Glomerular endothelial cell (primary cell): ENCODE measurements at regions not wholly inside any gene's neighbourhood (a gene's known extent, or its start where the extent isn't known, plus 50 kb on each side); places are given as distances from the start of the nearest gene placed in this dataset.
A peak's percentile ranks its signal among the peaks of the same experiment; 100 is the strongest.
"Not testable (repeated sequence)": the region's sequence is repeated elsewhere in the genome, so short reads cannot be mapped to it uniquely, and the experiment has no call there.

Source experiments
- DNase-seq: peaks from one replicate; pipeline ENCODE4 v3.0.0-alpha.2; 2011; ENCODE audit warnings: low read depth, low spot score; ENCODE audit errors: extremely low read depth

DNA sequence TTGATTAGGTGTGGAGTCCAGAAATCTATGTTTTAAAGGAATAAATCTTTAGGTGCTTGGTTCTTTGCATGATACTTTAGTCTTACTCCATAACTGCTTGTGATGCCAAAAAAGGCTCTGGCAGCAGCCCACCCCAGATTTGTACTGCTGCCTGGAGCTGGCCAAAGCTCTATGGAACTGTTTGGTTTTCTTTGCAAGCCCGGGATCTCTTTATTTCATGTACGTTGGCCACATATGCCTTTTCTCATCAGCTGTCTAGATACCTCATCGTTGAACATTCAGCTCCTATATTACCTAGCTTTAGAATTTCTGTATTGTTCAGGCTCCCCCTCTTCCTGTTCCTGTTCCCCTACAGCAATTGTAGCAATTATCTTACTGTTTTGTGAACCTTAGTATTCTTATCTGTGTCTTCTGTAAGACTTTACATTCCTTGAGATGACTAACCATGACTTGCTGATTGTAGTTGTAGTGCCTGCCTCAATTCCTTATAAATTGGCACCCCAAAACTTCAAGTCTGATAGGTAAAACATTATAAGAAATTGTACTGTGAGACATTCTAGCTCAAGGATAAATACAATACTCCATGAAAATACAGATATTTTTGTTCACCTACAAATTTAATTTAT, 199.4 kb upstream of the GPRIN3 start:
- no peak for DNase-seq

- no peak for DNase-seq
These were observed 195.0 kb upstream of the GPRIN3 start for GRCh38 chr4:89502581-89502980.

DNA sequence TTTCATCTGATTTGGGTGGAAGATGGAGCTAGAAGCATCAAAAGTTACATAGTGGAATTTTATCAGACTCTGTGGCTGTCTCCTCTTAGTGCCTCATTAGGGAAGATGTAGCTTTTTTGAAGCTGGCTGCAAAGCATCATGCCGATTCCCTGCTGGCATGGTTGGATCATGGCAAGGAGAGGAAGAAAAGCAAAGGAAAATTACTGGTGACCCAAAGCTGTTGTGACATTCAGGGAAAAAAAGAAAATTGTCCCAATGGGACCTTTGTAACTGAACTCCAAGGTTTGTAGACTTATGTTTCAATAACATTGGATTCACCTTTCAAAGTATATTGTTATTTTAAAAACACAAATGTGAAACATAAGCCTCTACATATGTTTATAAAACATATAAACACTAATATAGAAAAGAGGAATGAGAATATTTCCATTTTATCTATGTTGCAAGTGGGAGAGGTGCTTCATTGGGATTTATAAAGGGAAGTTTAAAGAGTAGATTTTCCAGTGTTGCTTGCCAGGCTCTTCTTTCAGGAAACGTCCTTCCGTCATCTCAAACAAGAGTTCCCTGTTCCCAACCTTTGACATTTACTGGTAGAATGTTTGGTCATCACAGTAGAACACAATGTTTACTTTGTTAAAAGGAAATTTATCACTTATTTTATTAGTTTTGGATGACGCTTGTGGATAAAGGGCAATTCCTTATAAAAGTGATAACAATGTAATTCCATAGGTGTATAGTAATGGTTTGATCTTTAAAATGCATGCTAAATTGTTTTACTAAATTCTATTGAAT, 190.1 kb upstream of the GPRIN3 start:
- peak; percentile 77 for DNase-seq

- DNase-seq, result no peak
These were observed 189.3 kb upstream of the GPRIN3 start for GRCh38 chr4:89496851-89497250.

- DNase-seq, result no peak
These were observed 185.8 kb upstream of the GPRIN3 start for GRCh38 chr4:89493367-89493766.

DNA sequence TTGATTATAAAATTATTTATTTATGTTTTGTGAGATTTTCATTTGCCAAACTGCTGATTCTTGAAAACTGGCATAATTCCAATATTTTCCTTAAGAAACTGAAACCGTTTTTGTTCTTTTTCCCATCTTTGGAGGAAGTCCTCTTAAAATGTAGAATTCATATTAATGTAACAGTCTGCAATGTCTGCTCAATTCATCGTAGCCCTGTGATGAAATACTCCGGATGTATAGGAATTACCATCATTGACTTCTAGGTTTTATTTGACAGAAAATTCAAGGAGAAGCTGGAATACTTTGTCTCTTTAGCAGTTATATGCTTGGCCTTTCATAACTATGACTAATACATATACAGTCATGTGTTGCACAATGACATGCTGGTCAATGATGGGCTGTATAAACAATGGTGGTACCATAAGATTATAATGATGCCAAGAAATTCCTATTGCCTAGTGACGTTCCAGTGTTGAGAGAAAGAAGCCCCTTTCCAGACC, 185.0 kb upstream of the GPRIN3 start:
- DNase-seq, result peak; percentile 80

DNA sequence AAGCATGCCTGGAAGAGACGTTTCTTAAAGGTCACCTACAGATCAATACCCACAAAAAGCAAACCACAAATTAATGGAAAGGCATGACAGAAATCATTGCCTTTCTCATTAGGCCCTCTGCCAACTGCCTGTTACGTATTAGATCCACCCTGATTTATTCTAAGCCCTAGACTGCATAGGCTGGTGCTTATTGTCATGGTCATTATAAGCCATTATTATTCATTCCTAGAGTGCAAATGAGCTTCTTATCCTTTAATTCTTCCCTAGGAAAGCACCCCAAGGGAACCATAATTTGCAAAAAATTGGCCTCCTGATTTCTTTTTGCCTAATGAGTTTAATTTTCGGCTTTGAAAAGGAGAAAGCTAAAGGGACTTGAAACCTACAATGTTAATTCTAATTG, 184.2 kb upstream of the GPRIN3 start:
- no peak for DNase-seq

- not testable (repeated sequence) for DNase-seq
These were observed 182.4 kb upstream of the GPRIN3 start for GRCh38 chr4:89489921-89490431.

DNA sequence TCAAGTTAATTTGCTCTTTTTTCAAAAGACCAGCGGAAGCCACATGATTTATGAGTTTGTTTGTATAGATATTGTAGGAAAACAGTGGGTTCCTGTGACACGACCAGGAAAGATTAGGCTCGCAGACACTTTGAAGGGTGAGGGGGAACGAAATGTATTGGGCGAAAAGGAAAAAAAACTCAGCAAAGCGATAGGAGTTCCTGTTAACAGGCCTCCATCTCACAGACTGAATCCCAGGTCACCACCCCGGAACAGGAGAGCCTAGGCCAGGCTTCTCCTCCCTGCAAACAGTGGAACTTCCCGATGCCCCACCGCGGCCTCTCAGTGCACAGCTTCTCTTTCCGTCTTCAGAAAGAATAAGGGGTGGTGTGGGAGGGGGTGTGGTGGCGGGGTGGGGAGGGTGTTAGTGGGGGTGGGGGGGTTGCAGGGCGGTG, 181.8 kb upstream of the GPRIN3 start:
- DNase-seq, result peak; percentile 75

- no peak for DNase-seq
These were observed 181.1 kb upstream of the GPRIN3 start for GRCh38 chr4:89488736-89489135.

DNA sequence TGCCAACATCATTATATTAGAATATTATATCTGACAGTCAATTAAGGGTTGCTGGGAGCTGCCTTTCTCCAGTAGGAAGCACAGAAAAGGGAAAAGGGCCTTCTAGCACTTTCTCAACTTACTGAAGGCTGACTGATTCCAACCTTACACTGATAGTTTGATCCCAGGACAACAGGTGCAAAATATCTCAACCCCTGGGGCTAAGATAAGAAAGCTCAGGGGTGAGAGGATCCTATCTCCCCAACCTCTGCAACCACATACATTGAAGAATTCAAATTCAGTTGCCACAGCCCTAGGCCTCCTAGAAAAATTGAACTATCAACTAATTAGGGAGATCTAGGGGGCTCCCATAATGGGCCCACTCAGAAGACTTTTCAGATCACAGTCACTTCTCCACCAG, 179.1 kb upstream of the GPRIN3 start:
- DNase-seq, result no peak

DNA sequence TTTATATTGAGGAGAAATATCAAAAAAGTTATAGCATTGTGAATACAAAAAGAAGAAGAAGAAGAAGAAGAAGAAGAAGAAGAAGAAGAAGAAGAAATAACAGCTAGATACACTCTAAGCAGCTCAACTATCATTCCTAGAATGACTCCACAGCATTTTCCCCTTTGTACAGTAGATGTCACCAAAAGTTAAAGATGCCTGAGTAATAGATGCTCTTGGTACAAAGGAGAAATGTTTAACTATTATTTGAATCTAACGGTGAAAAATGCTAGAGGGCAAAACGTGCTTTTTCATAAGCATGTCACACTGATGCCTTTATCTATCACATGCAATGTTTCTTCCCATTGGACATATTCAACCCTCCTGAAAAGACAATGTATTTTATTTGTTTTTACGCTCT, 178.4 kb upstream of the GPRIN3 start:
- no peak for DNase-seq

GRCh38 chr4:89483833-89484232, 176.2 kb upstream of the GPRIN3 start:
- DNase-seq, result no peak

DNA sequence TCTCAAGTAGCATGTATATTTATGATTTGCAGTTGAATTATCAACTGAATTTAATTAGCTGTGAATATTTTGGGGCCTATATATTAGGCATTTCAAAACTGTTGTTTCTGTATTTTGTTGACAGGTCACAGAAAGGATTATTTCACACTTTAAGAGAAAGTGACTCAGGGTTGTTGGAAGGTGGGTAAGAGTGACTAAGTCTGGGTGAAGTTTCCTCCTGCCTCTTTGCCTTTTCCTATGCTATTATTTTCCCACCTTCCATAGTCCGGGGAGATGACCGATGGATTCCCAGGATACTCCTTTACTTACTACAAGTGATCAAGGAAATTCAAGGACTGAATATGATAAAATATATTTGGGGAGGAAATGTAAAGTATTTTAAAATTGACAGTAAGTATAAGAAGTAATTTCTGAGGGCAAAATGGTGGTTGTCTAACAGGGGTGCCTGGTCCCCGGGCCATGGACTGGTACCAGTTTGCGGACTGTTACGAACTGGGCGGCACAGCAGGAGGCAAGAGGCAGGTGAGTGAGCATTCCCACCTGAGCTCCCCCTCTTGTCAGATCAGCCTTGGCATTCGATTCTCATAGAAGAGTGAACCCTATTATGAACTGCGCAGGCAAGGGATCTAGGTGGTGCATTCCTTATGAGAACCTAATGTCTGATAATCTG, 175.5 kb upstream of the GPRIN3 start:
- no peak for DNase-seq

GRCh38 chr4:89482251-89482650, 174.7 kb upstream of the GPRIN3 start:
- DNase-seq, result peak; percentile 65

- no peak for DNase-seq
These were observed 162.4 kb upstream of the GPRIN3 start for GRCh38 chr4:89469930-89470375.

GRCh38 chr4:89469516-89469915, 161.9 kb upstream of the GPRIN3 start:
- DNase-seq, result no peak

DNA sequence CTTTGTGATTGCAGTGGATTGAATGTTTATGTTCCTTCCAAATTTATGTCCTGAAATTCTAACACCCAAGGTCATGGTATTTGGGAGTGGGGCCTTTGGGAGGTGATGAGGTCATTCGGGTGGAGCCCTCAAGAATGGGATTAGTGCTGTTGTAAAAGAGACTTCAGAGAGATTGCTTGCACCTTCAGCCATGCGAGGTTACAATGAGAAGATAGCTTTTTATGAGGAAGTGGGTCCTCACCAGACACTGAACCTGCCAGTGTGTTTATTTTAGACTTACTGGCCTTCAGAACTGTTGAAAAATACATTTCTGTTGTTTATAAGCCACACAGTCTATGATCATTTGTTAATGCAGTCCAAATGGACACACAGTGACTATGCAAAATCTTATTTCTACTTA, 161.0 kb upstream of the GPRIN3 start:
- DNase-seq, result no peak

DNA sequence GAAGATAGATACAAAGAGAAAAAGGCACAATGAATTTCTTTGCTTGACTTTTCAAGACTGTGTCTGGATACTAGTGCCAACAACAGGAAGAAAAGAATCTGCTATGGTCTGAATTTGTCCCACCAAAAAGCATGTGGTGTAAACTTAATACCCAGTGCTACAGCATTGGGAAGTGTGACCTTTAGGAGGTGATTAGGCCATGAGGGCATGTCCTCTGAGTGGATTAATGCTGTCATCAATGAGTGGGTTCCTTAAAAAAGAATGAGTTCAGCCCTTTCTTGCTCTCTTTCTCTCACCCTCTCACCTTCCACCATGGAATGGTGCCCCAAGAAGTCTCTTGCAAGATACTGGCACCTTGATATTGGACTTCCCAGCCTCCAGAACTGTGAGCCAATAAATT, 155.7 kb upstream of the GPRIN3 start:
- no peak for DNase-seq

DNA sequence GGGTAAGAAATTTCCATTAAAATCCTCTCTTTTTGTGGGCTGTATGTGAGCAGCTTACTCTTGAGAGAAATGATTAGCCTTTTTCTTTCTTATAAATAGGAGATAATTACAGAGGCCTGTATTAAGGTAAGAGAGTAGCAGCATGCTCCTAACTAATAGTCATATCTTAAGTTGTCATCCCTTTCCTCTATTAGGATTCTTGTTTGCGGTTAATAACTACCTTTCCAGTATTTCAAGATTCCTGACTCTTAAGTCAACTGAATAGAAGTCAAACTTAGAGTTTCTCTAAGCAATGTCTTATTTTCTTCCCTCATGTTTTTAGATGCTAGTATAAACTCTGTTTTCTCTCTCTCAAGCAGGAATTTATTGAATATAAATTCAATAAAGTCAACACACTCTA, 139.9 kb upstream of the GPRIN3 start:
- no peak for DNase-seq

DNA sequence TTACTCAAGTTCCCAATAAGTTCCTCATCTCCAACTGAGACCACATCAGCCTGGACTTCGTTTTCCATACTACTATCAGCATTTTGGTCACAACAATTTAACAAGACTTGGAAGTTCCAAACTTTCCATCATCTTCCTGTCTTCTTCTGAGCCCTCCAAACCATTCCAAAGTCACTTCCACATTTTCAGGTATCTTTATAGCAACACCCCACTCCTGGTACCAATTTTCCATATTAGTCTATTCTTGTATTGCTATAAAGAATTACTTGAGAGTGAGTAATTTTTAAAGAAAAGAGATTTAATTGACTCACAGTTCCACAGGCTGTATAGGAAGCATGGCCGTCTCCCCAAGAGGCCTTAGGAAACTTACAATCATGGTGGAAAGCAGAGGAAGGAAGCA, 138.6 kb upstream of the GPRIN3 start:
- no peak for DNase-seq
